ENCODE measurements at regions not wholly inside any gene's neighbourhood (a gene's known extent, or its start where the extent isn't known, plus 50 kb on each side); places are given as distances from the start of the nearest gene placed in this dataset.

- no peak for DNase-seq
- no peaks in the 10 kb centered on the region for H3K4me1 ChIP-seq
- no peaks in the 10 kb centered on the region for H3K9me3 ChIP-seq (replicated peaks)
- no peak overlapping the region for H3K27ac ChIP-seq
- H3K27me3 ChIP-seq: no peaks in the 10 kb centered on the region
- H3K36me3 ChIP-seq: no peaks in the 10 kb centered on the region
- H3K4me3 ChIP-seq: no peak overlapping the region
These were observed 153.1 kb downstream of the SEMA6D start for GRCh38 chr15:47870300-47870955.

DNA sequence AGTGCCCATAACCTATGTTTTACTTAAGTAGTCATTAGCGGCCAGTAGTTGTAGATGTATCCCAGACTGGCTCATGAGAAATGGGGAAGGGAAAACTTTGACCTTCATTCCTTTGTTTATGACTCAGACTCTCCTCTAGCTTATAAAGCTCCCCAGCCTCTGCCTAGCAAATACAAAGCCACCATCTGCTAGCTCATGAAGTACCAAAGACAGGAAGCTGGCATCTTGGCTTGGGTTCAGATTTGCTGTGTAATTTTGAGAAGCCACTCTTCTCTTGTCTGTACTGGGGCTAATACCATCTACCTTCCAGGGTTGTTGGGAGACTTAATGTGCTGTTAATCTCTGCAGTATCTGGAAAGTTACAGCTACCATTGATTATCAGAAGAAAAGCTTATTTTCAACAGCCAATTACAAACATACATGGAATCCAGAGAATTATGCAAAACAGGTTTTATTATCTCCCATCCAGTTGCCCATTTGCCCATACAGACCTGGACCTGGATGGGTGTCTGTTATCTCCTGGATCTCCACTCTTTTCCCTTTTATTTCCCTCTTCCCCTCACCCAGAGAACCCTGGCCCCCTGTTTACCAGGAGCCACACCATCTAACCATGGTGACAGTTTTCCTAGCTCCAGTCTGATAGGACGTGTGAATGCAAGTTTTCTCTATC, 153.8 kb downstream of the SEMA6D start:
- H3K27me3 ChIP-seq: no peaks in the 10 kb centered on the region
- no peak overlapping the region for H3K4me3 ChIP-seq
- H3K36me3 ChIP-seq: no peaks in the 10 kb centered on the region
- no peaks in the 10 kb centered on the region for H3K4me1 ChIP-seq
- H3K9me3 ChIP-seq (replicated peaks): no peaks in the 10 kb centered on the region
- DNase-seq: no peak
- H3K27ac ChIP-seq: no peak overlapping the region

- no peak overlapping the region for H3K4me3 ChIP-seq
- H3K36me3 ChIP-seq: no peaks in the 10 kb centered on the region
- no peaks in the 10 kb centered on the region for H3K9me3 ChIP-seq (replicated peaks)
- H3K4me1 ChIP-seq: no peaks in the 10 kb centered on the region
- no peaks in the 10 kb centered on the region for H3K27me3 ChIP-seq
- DNase-seq: no peak
- no peak overlapping the region for H3K27ac ChIP-seq
These were observed 154.9 kb downstream of the SEMA6D start for GRCh38 chr15:47872208-47872607.

- no peaks in the 10 kb centered on the region for H3K27me3 ChIP-seq
- no peaks in the 10 kb centered on the region for H3K9me3 ChIP-seq (replicated peaks)
- H3K4me1 ChIP-seq: no peaks in the 10 kb centered on the region
- no peak overlapping the region for H3K4me3 ChIP-seq
- peak; percentile 4 to 16 for DNase-seq
- H3K36me3 ChIP-seq: no peaks in the 10 kb centered on the region
- H3K27ac ChIP-seq: no peak overlapping the region
These were observed 155.6 kb downstream of the SEMA6D start for GRCh38 chr15:47872869-47873432.

GRCh38 chr15:47876986-47877385, 159.7 kb downstream of the SEMA6D start:
- Histone ChIP-seq H3K9me3 (replicated peaks) (no peaks in the 10 kb centered on the region), H3K4me1 (no peaks in the 10 kb centered on the region), H3K27me3 (no peaks in the 10 kb centered on the region; the same call in 1 of the 2 replicates), H3K27ac (no peak overlapping the region), H3K4me3 (no peak overlapping the region), H3K36me3 (no peaks in the 10 kb centered on the region)
- no peak for DNase-seq

DNA sequence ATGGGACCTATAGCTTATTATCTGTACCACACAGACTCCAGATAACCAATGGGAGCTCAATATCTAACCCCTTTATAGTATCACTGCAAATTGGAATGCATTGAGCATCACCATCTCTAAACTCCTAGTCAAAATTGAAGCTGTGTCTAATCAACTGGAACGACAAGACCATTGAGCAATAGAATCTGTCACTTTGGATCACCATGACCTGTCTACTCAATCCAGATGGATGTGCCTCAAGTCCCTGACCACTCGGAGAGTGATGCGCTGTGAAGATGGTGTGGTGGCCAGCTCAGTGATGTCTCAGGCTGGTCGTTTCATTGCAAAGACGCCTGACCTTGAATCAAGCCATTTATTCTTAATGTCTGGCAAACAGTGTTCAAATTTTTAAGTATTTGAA, 160.5 kb downstream of the SEMA6D start:
- no peaks in the 10 kb centered on the region for H3K36me3 ChIP-seq
- no peak overlapping the region for H3K27ac ChIP-seq
- H3K27me3 ChIP-seq: no peaks in the 10 kb centered on the region; the same call in 1 of the 2 replicates
- no peaks in the 10 kb centered on the region for H3K9me3 ChIP-seq (replicated peaks)
- DNase-seq: no peak
- no peaks in the 10 kb centered on the region for H3K4me1 ChIP-seq
- H3K4me3 ChIP-seq: no peak overlapping the region

GRCh38 chr15:47885920-47886319, 168.6 kb downstream of the SEMA6D start:
- H3K27me3 ChIP-seq: no peaks in the 10 kb centered on the region; the same call in 1 of the 2 replicates
- DNase-seq: no peak
- H3K4me1 ChIP-seq: no peaks in the 10 kb centered on the region
- H3K36me3 ChIP-seq: no peaks in the 10 kb centered on the region; the same call in 1 of the 2 replicates
- no peak overlapping the region for H3K27ac ChIP-seq
- H3K9me3 ChIP-seq (replicated peaks): no peaks in the 10 kb centered on the region
- no peak overlapping the region for H3K4me3 ChIP-seq

- Histone ChIP-seq H3K36me3 (no peaks in the 10 kb centered on the region; the same call in 1 of the 2 replicates), H3K27ac (no peak overlapping the region), H3K4me1 (no peaks in the 10 kb centered on the region), H3K9me3 (replicated peaks) (no peaks in the 10 kb centered on the region), H3K27me3 (no peaks in the 10 kb centered on the region; the same call in 1 of the 2 replicates), H3K4me3 (no peak overlapping the region)
- DNase-seq: no peak
These were observed 170.0 kb downstream of the SEMA6D start for GRCh38 chr15:47887241-47887800.

GRCh38 chr15:47888385-47889100, 171.2 kb downstream of the SEMA6D start:
- H3K4me3 ChIP-seq: no peak overlapping the region

GRCh38 chr15:47890397-47891150, 173.3 kb downstream of the SEMA6D start:
- Histone ChIP-seq H3K27ac (no peak overlapping the region), H3K27me3 (no peaks in the 10 kb centered on the region), H3K9me3 (replicated peaks) (no peaks in the 10 kb centered on the region), H3K4me3 (no peak overlapping the region), H3K36me3 (no peaks in the 10 kb centered on the region), H3K4me1 (no peaks in the 10 kb centered on the region)
- no peak for DNase-seq

More at GRCh38 chr15:47888385-47889100, 171.2 kb downstream of the SEMA6D start:
- Histone ChIP-seq H3K36me3 (no peaks in the 10 kb centered on the region; the same call in 1 of the 2 replicates), H3K9me3 (replicated peaks) (no peaks in the 10 kb centered on the region), H3K27ac (no peak overlapping the region), H3K27me3 (no peaks in the 10 kb centered on the region; the same call in 1 of the 2 replicates), H3K4me1 (no peaks in the 10 kb centered on the region)
- no peak for DNase-seq

DNA sequence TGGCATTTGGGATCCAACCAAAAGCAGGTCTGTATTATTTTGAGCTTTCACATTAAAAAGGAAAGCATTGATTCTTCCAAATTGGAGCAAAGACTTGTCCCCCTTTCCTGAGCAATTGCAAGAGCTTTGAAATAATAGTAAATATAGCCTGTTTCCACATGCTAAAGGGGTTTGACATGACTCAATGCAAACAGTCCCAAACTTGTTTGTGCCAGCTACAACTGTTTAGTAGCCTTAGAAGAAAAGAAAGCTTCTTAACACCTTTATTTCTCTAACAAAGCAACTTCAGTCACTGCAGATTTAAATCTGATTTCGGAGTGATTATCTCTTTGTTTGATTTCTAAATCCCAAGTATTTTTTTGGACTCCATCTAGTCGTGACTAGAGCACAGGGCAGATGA, 180.2 kb downstream of the SEMA6D start:
- Histone ChIP-seq H3K36me3 (no peaks in the 10 kb centered on the region), H3K9me3 (replicated peaks) (no peaks in the 10 kb centered on the region)
- no peak for DNase-seq

GRCh38 chr15:47900751-47901150, 183.4 kb downstream of the SEMA6D start:
- no peak overlapping the region for H3K4me3 ChIP-seq
- no peak overlapping the region for H3K27ac ChIP-seq
- no peaks in the 10 kb centered on the region for H3K36me3 ChIP-seq
- H3K4me1 ChIP-seq: no peaks in the 10 kb centered on the region
- H3K9me3 ChIP-seq (replicated peaks): no peaks in the 10 kb centered on the region; the same call in 1 of the 2 replicates
- DNase-seq: no peak
- H3K27me3 ChIP-seq: no peaks in the 10 kb centered on the region

More for the DNA sequence above, 180.2 kb downstream of the SEMA6D start:
- H3K27ac ChIP-seq: no peak overlapping the region
- H3K4me3 ChIP-seq: no peak overlapping the region
- no peaks in the 10 kb centered on the region for H3K4me1 ChIP-seq
- H3K27me3 ChIP-seq: no peaks in the 10 kb centered on the region

DNA sequence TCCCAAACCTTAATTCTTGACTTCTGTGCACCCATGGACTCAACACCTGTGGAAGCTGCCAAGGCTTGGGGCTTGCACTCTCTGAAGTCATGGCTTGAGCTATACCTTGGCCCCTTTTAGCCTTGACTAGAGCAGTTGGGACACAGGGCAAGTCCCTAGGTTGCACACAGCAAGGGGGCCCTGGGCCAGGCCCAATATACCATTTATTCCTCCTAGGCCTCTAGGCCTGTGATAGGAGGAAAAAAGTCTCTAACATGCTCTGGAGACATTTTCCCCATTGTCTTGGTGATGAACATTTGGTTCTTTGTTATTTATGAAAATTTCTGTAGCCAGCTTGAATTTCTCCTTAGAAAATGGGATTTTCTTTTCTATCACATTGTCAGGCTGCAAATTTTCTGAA, 186.1 kb downstream of the SEMA6D start:
- H3K9me3 ChIP-seq (replicated peaks): no peaks in the 10 kb centered on the region; the same call in 1 of the 2 replicates
- no peak for DNase-seq
- H3K4me3 ChIP-seq: no peak overlapping the region
- H3K4me1 ChIP-seq: no peaks in the 10 kb centered on the region
- H3K27me3 ChIP-seq: peaks cover 4% of the 10 kb centered on the region; the same call in 1 of the 2 replicates
- H3K36me3 ChIP-seq: no peaks in the 10 kb centered on the region
- H3K27ac ChIP-seq: no peak overlapping the region

GRCh38 chr15:47908486-47908885, 191.2 kb downstream of the SEMA6D start:
- H3K27me3 ChIP-seq: peaks cover 7% of the 10 kb centered on the region; the same call in 1 of the 2 replicates
- DNase-seq: no peak
- no peaks in the 10 kb centered on the region for H3K4me1 ChIP-seq
- H3K9me3 ChIP-seq (replicated peaks): no peaks in the 10 kb centered on the region; the same call in 1 of the 2 replicates
- H3K4me3 ChIP-seq: no peak overlapping the region
- no peaks in the 10 kb centered on the region for H3K36me3 ChIP-seq
- H3K27ac ChIP-seq: no peak overlapping the region
